ENCODE measurements at regions not wholly inside any gene's neighbourhood (a gene's known extent, or its start where the extent isn't known, plus 50 kb on each side); places are given as distances from the start of the nearest gene placed in this dataset.

DNA sequence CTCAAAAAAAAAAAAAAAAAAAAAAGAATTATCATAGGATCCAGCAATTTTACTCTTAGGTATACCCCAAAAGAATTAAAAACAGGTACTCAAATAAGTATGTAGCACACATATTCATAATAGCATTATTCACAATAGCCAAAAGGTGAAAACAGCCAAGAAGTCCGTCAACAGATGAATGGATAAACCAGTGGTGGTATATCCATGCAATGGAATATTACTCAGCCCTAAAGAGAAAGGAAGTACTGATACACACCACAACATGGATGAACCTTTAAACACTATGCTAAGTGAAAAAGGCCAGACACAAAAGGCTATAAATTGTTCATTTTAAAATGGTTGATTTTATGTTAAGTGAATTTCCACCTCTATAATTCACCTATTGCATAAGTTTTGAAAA, 804.8 kb upstream of the AUTS2 start:
- no peaks in the 10 kb centered on the region for H3K4me1 ChIP-seq (ENCODE audit: control insufficient read depth, insufficient read depth, low read length)
- no peak for ATAC-seq
- H3K27me3 Mint-ChIP-seq (ENCODE audit: low read depth in 2 of 2) = no peaks in the 10 kb centered on the region
- no peak overlapping the region for H3K27ac ChIP-seq (ENCODE audit: low read length)
- H3K36me3 Mint-ChIP-seq = no peaks in the 10 kb centered on the region
- H3K36me3 ChIP-seq (ENCODE audit: control insufficient read depth, insufficient read depth, low read length) = no peaks in the 10 kb centered on the region
- no peak for TF ChIP-seq CTCF (IDR thresholded peaks at IDR 0.05)
- no peaks in the 10 kb centered on the region for H3K27me3 ChIP-seq (ENCODE audit: control insufficient read depth, insufficient read depth, low read length)
- no peaks in the 10 kb centered on the region for H3K4me1 Mint-ChIP-seq
- no CpG with 5 or more reads among the region's 1 CpG for WGBS (ENCODE audit: insufficient coverage)
- peaks cover 5 to 11% of the 10 kb centered on the region in 2 donors for H3K9me3 Mint-ChIP-seq
- H3K4me3 ChIP-seq (ENCODE audit: low read length) = no peak overlapping the region
- intact Hi-C loops (cut with micrococcal nuclease) = no loop called here
- no peak overlapping the region for H3K27ac Mint-ChIP-seq
- peaks cover 6% of the 10 kb centered on the region for H3K9me3 ChIP-seq (ENCODE audit: control insufficient read depth, insufficient read depth, low read length)
- DNase-seq = no peak
- no peak overlapping the region for H3K4me3 Mint-ChIP-seq

GRCh38 chr7:68800316-68800715, 798.0 kb upstream of the AUTS2 start:
- no peak overlapping the region for H3K4me3 ChIP-seq (ENCODE audit: low read length)
- TF ChIP-seq CTCF (IDR thresholded peaks at IDR 0.05) = no peak
- H3K27me3 Mint-ChIP-seq (ENCODE audit: low read depth in 2 of 2) = no peaks in the 10 kb centered on the region
- peaks cover 2 to 15% of the 10 kb centered on the region in 2 donors for H3K9me3 Mint-ChIP-seq
- H3K36me3 ChIP-seq (ENCODE audit: control insufficient read depth, insufficient read depth, low read length) = no peaks in the 10 kb centered on the region
- intact Hi-C loops (cut with micrococcal nuclease) = no loop called here
- H3K27me3 ChIP-seq (ENCODE audit: control insufficient read depth, insufficient read depth, low read length) = no peaks in the 10 kb centered on the region
- H3K27ac ChIP-seq (ENCODE audit: low read length) = no peak overlapping the region
- H3K27ac Mint-ChIP-seq = no peak overlapping the region
- no peak for ATAC-seq
- no peak overlapping the region for H3K4me3 Mint-ChIP-seq
- H3K4me1 Mint-ChIP-seq = no peaks in the 10 kb centered on the region
- H3K36me3 Mint-ChIP-seq = no peaks in the 10 kb centered on the region
- H3K9me3 ChIP-seq (ENCODE audit: control insufficient read depth, insufficient read depth, low read length) = peaks cover 9% of the 10 kb centered on the region
- DNase-seq = no peak
- no peaks in the 10 kb centered on the region for H3K4me1 ChIP-seq (ENCODE audit: control insufficient read depth, insufficient read depth, low read length)
- WGBS (ENCODE audit: insufficient coverage) = 68% methylated on average over 4 of the region's 4 CpGs

DNA sequence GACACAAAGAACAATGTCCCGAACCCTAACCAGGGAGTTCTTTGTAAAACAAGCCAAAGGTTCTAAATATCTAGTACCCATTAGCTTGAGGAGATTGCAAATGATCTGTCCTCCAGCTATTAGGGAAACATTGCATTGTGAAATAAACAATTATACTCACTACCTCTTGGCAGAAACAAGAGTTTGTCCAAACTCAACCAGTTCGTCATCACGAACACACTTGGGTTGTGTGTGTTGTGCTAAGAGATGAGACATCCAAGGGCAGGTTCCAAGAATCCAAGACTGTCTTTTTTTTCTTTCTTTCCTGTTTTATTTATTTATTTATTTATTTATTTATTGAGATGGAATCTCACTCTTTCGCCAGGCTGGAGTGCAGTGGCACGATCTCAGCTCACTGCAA, 793.1 kb upstream of the AUTS2 start:
- Histone ChIP-seq H3K4me1 (ENCODE audit: control insufficient read depth, insufficient read depth, low read length) (no peaks in the 10 kb centered on the region), H3K4me3 (ENCODE audit: low read length) (no peak overlapping the region), H3K27me3 (ENCODE audit: control insufficient read depth, insufficient read depth, low read length) (no peaks in the 10 kb centered on the region), H3K9me3 (ENCODE audit: control insufficient read depth, insufficient read depth, low read length) (peaks cover 3% of the 10 kb centered on the region), H3K36me3 (ENCODE audit: control insufficient read depth, insufficient read depth, low read length) (no peaks in the 10 kb centered on the region), H3K27ac (ENCODE audit: low read length) (no peak overlapping the region)
- Mint-ChIP-seq H3K4me1 (no peaks in the 10 kb centered on the region), H3K4me3 (no peak overlapping the region), H3K9me3 (peaks cover 19 to 29% of the 10 kb centered on the region in 2 donors), H3K27me3 (ENCODE audit: low read depth in 2 of 2) (no peaks in the 10 kb centered on the region), H3K27ac (no peak overlapping the region), H3K36me3 (no peaks in the 10 kb centered on the region)
- DNase-seq (no peak), ATAC-seq (no peak)
- 90% methylated on average over 3 of the region's 5 CpGs for WGBS (ENCODE audit: insufficient coverage)
- intact Hi-C loops (cut with micrococcal nuclease) = no loop called here
- no peak for TF ChIP-seq CTCF (IDR thresholded peaks at IDR 0.05)

DNA sequence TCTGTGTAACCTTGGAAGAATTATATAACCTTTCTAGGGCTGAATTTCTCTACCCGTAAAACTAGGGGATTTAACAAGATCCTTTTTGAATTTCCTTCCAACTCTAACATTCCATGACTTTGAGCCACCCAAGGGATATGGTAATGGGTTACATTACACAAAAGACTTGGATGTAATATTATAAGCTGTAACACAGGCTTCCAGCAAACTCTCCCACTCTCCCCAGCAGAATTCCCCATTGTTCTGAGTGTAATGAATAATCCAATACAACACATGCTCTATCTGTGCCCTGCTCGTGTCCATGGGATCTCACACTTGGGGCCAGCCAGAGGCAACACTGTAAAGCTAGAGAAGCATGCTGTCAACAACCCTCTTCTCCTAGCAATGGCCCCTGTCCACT, 790.6 kb upstream of the AUTS2 start:
- Mint-ChIP-seq H3K4me3 (no peak overlapping the region), H3K9me3 (peaks cover 22 to 31% of the 10 kb centered on the region in 2 donors), H3K27me3 (ENCODE audit: low read depth in 2 of 2) (no peaks in the 10 kb centered on the region), H3K36me3 (no peaks in the 10 kb centered on the region), H3K4me1 (no peaks in the 10 kb centered on the region), H3K27ac (no peak overlapping the region)
- Histone ChIP-seq H3K27me3 (ENCODE audit: control insufficient read depth, insufficient read depth, low read length) (no peaks in the 10 kb centered on the region), H3K4me3 (ENCODE audit: low read length) (no peak overlapping the region), H3K4me1 (ENCODE audit: control insufficient read depth, insufficient read depth, low read length) (no peaks in the 10 kb centered on the region), H3K9me3 (ENCODE audit: control insufficient read depth, insufficient read depth, low read length) (no peaks in the 10 kb centered on the region), H3K27ac (ENCODE audit: low read length) (no peak overlapping the region), H3K36me3 (ENCODE audit: control insufficient read depth, insufficient read depth, low read length) (no peaks in the 10 kb centered on the region)
- intact Hi-C loops (cut with micrococcal nuclease) = no loop called here
- ATAC-seq = no peak
- DNase-seq = no peak
- no peak for TF ChIP-seq CTCF (IDR thresholded peaks at IDR 0.05)
- WGBS (ENCODE audit: insufficient coverage) = 68% methylated on average over 1 of the region's 2 CpGs

All from natural killer cell (primary cell).